H9 (cell line): ENCODE measurements at regions not wholly inside any gene's neighbourhood (a gene's known extent, or its start where the extent isn't known, plus 50 kb on each side); places are given as distances from the start of the nearest gene placed in this dataset.

Experiments used
- DNase-seq: peaks from one replicate; pipeline ENCODE4 v3.0.0-alpha.2; 2017
- H2AFZ ChIP-seq: one replicate; pipeline ENCODE4 v1.6.1; 2013; ENCODE audit warnings: mild to moderate bottlenecking, low read length, control low read depth, moderate library complexity
- H2AK5ac ChIP-seq: 2 replicates; pipeline ENCODE4 v1.6.1; 2013; ENCODE audit warnings: low read length, control low read depth, mixed read lengths; ENCODE audit not compliant: insufficient read length
- H2BK120ac ChIP-seq: one replicate; pipeline ENCODE4 v1.6.1; 2013; ENCODE audit warnings: low read depth, mild to moderate bottlenecking, low read length, control low read depth, inconsistent platforms; ENCODE audit not compliant: poor library complexity, severe bottlenecking
- H2BK12ac ChIP-seq: 2 replicates; pipeline ENCODE4 v1.6.1; 2013; ENCODE audit warnings: low read length, control low read depth, mixed read lengths, low read depth; ENCODE audit not compliant: insufficient read length
- H2BK15ac ChIP-seq: 2 replicates; pipeline ENCODE4 v1.6.1; 2013; ENCODE audit warnings: low read depth, low read length, control low read depth
- H2BK20ac ChIP-seq: one replicate; pipeline ENCODE4 v1.6.1; 2013; ENCODE audit warnings: low read depth, mild to moderate bottlenecking, low read length, control low read depth, inconsistent platforms; ENCODE audit not compliant: poor library complexity, severe bottlenecking
- H2BK5ac ChIP-seq: 2 replicates; pipeline ENCODE4 v1.6.1; 2013; ENCODE audit warnings: low read length, control low read depth, mixed read lengths; ENCODE audit not compliant: insufficient read length
- H3K14ac ChIP-seq: 2 replicates; pipeline ENCODE4 v1.6.1; 2013; ENCODE audit warnings: low read length, control low read depth; ENCODE audit not compliant: insufficient read depth
- H3K18ac ChIP-seq: 2 replicates; pipeline ENCODE4 v1.6.1; 2013; ENCODE audit warnings: low read depth, mild to moderate bottlenecking, mixed read lengths, low read length, control low read depth; ENCODE audit not compliant: insufficient read length
- H3K23ac ChIP-seq: 2 replicates; pipeline ENCODE4 v1.6.1; 2013; ENCODE audit warnings: low read length, control low read depth, mixed read lengths, low read depth; ENCODE audit not compliant: insufficient read length
- H3K23me2 ChIP-seq: 2 replicates; pipeline ENCODE4 v1.6.1; 2013; ENCODE audit warnings: low read depth, mild to moderate bottlenecking, mixed read lengths, low read length, control low read depth; ENCODE audit not compliant: insufficient read length, poor library complexity, severe bottlenecking
- H3K27ac ChIP-seq: 2 replicates; pipeline ENCODE4 v1.5.1; 2013; ENCODE audit warnings: low read length, control low read depth, mixed read lengths, low read depth; ENCODE audit not compliant: insufficient read length
- H3K27me3 ChIP-seq: 2 replicates; pipeline ENCODE4 v1.6.1; 2013; ENCODE audit warnings: low read length, control low read depth, inconsistent platforms; ENCODE audit not compliant: insufficient read depth
- H3K4ac ChIP-seq: 2 replicates; pipeline ENCODE4 v1.6.1; 2013; ENCODE audit warnings: low read depth, mild to moderate bottlenecking, control low read depth, inconsistent platforms, low read length, moderate library complexity
- H3K4me1 ChIP-seq: 2 replicates; pipeline ENCODE4 v1.6.1; 2013; ENCODE audit warnings: low read length, control low read depth, inconsistent platforms; ENCODE audit not compliant: insufficient read depth
- H3K4me2 ChIP-seq: 2 replicates; pipeline ENCODE4 v1.6.1; 2013; ENCODE audit warnings: low read length, control low read depth, mixed read lengths; ENCODE audit not compliant: insufficient read length, insufficient read depth
- H3K56ac ChIP-seq: 2 replicates; pipeline ENCODE4 v1.6.1; 2013; ENCODE audit warnings: low read depth, mild to moderate bottlenecking, mixed read lengths, low read length, control low read depth; ENCODE audit not compliant: insufficient read length
- H3K79me1 ChIP-seq: 2 replicates; pipeline ENCODE4 v1.6.1; 2013; ENCODE audit warnings: low read depth, mild to moderate bottlenecking, moderate library complexity, low read length, control low read depth, inconsistent platforms; ENCODE audit not compliant: insufficient read depth, poor library complexity, severe bottlenecking
- H3K79me2 ChIP-seq: 2 replicates; pipeline ENCODE4 v1.6.1; 2013; ENCODE audit warnings: low read length, control low read depth, inconsistent platforms; ENCODE audit not compliant: insufficient read depth
- H3K9ac ChIP-seq: 2 replicates; pipeline ENCODE4 v1.6.1; 2013; ENCODE audit warnings: low read length, control low read depth, mixed read lengths; ENCODE audit not compliant: insufficient read length; ENCODE audit errors: extremely low read depth
- H3K9me3 ChIP-seq: one replicate; pipeline ENCODE4 v1.6.1; 2013; ENCODE audit warnings: low read depth, low read length, inconsistent platforms; ENCODE audit not compliant: control insufficient read depth
- H3T11ph ChIP-seq: one replicate; pipeline ENCODE4 v1.6.1; 2013; ENCODE audit warnings: mild to moderate bottlenecking, low read length, control low read depth, inconsistent platforms
- H4K20me1 ChIP-seq: one replicate; pipeline ENCODE4 v1.6.1; 2013; ENCODE audit not compliant: control insufficient read depth, insufficient read length, insufficient read depth
- H4K5ac ChIP-seq: 2 replicates; pipeline ENCODE4 v1.6.1; 2013; ENCODE audit warnings: low read depth, mild to moderate bottlenecking, mixed read lengths, low read length, control low read depth; ENCODE audit not compliant: insufficient read length
- H4K8ac ChIP-seq: replicated peaks from 2 replicates; pipeline ENCODE4 v1.6.1; 2013; ENCODE audit warnings: low read length, control low read depth, mixed read lengths, low read depth; ENCODE audit not compliant: insufficient read length
- H4K91ac ChIP-seq: 2 replicates; pipeline ENCODE4 v1.6.1; 2013; ENCODE audit warnings: low read depth, mild to moderate bottlenecking, moderate library complexity, mixed read lengths, low read length, control low read depth; ENCODE audit not compliant: insufficient read length
- H3K27ac Mint-ChIP-seq, 3 experiments: 2 replicates in 2 of 3; 3 replicates in 1 of 3; pipeline ENCODE4 v1.8.0; 2020 to 2021; ENCODE audit warnings: mixed read lengths in 3 of 3, mild to moderate bottlenecking in 1 of 3, moderate library complexity in 1 of 3
- H3K27me3 Mint-ChIP-seq: 2 replicates; pipeline ENCODE4 v1.8.0; 2021; ENCODE audit warnings: low read depth, mild to moderate bottlenecking, moderate library complexity, mixed read lengths
- H3K36me3 Mint-ChIP-seq, 3 experiments: 2 replicates in 2 of 3; 3 replicates in 1 of 3; pipeline ENCODE4 v1.8.0; 2020 to 2021; ENCODE audit warnings: low read depth in 3 of 3, mixed read lengths in 3 of 3; ENCODE audit not compliant: insufficient read depth in 1 of 3
- H3K4me1 Mint-ChIP-seq, 2 experiments: 2 replicates each; pipeline ENCODE4 v1.8.0; 2020; ENCODE audit warnings: mixed read lengths in 2 of 2
- H3K4me3 Mint-ChIP-seq, 2 experiments: 2 replicates in 1 of 2; 3 replicates in 1 of 2; pipeline ENCODE4 v1.8.0; 2020 to 2021; ENCODE audit warnings: mild to moderate bottlenecking in 2 of 2, mixed read lengths in 2 of 2, moderate library complexity in 1 of 2
- H3K9me3 Mint-ChIP-seq, 2 experiments: 2 replicates in 1 of 2; 3 replicates in 1 of 2; pipeline ENCODE4 v1.8.0; 2020; ENCODE audit warnings: mild to moderate bottlenecking in 2 of 2, mixed read lengths in 2 of 2, moderate library complexity in 1 of 2
- WGBS: extraction: QIAGEN DNeasy Blood & Tissue Kit; methylation state at CpG from one replicate; pipeline ENCODE4 v1.1.7; 2013; ENCODE audit warnings: missing lambda C conversion rate, low lambda C conversion rate, mixed read lengths; ENCODE audit not compliant: insufficient read length; ENCODE audit errors: extremely low coverage; 5-methylcytosine and 5-hydroxymethylcytosine counted together
- TF ChIP-seq, protein P1 (sequence below): fragments of 200-600 bp; sonication (generic); conservative IDR thresholded peaks from 3 replicates; pipeline ENCODE4 v1.8.0; 2021; ENCODE audit warnings: antibody characterized with exemption, mild to moderate bottlenecking

DNA sequence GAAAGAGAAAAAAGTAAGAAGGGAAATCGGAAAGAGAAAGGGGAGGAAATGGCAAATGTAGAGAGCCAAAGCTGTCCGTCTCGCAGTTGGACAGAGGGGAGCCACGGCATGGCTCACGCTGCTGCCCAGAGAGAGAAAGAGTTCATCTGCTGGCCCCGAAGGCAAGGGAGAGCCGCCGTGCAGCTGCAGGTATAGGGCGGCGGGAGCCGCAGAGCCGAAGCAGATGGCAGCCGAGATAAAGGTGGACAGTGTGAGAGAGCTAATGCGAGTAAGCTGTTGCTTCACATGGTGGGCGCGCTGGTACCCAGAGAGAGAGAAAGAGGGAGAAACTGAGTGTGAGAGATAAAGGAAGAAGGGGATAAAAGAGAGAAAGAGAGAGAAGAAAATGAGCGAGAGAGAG, 188.4 kb upstream of the PPP1R26 start:
- Histone ChIP-seq H3K27ac (no peak overlapping the region), H3K56ac (no peak overlapping the region), H3K4me2 (no peak overlapping the region), H3K27me3 (no peaks in the 10 kb centered on the region), H3K4me1 (peaks cover 3% of the 10 kb centered on the region; the same call in 1 of the 2 replicates), H4K20me1 (no peaks in the 10 kb centered on the region), H3K4ac (no peak overlapping the region), H2AFZ (no peak overlapping the region), H3K79me2 (no peaks in the 10 kb centered on the region), H2BK12ac (no peak overlapping the region), H2BK120ac (no peak overlapping the region), H4K5ac (no peak overlapping the region), H3K79me1 (no peaks in the 10 kb centered on the region), H4K91ac (no peak overlapping the region), H3K18ac (no peak overlapping the region), H2AK5ac (no peak overlapping the region), H3K23ac (no peak overlapping the region), H2BK15ac (no peak overlapping the region), H3K9ac (no peak overlapping the region), H3K9me3 (no peaks in the 10 kb centered on the region), H2BK5ac (no peak overlapping the region), H3K14ac (no peak overlapping the region), H3K23me2 (no peaks in the 10 kb centered on the region), H4K8ac (no peak overlapping the region), H2BK20ac (no peak overlapping the region), H3T11ph (no peak overlapping the region)
- Mint-ChIP-seq H3K36me3 (peaks cover 0 to 4% (median 2%) of the 10 kb centered on the region in 3 experiments; a peak in 3 of 7 replicates), H3K9me3 (peaks cover 5% of the 10 kb centered on the region in 2 experiments; a peak in 3 of 5 replicates), H3K4me3 (no peak overlapping the region), H3K27ac (peak overlapping the region in 2 of 3 experiments; percentile 60 to 88; a peak in 3 of 7 replicates), H3K4me1 (peaks cover 41 to 49% of the 10 kb centered on the region in 2 experiments), H3K27me3 (peaks cover 8% of the 10 kb centered on the region)
- TF ChIP-seq, protein P1, sequence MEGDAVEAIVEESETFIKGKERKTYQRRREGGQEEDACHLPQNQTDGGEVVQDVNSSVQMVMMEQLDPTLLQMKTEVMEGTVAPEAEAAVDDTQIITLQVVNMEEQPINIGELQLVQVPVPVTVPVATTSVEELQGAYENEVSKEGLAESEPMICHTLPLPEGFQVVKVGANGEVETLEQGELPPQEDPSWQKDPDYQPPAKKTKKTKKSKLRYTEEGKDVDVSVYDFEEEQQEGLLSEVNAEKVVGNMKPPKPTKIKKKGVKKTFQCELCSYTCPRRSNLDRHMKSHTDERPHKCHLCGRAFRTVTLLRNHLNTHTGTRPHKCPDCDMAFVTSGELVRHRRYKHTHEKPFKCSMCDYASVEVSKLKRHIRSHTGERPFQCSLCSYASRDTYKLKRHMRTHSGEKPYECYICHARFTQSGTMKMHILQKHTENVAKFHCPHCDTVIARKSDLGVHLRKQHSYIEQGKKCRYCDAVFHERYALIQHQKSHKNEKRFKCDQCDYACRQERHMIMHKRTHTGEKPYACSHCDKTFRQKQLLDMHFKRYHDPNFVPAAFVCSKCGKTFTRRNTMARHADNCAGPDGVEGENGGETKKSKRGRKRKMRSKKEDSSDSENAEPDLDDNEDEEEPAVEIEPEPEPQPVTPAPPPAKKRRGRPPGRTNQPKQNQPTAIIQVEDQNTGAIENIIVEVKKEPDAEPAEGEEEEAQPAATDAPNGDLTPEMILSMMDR = no peak
- no peak for DNase-seq
- WGBS = 100% methylated on average over 1 of the region's 17 CpGs
